Caco-2 (cell line): ENCODE measurements at regions not wholly inside any gene's neighbourhood (a gene's known extent, or its start where the extent isn't known, plus 50 kb on each side); places are given as distances from the start of the nearest gene placed in this dataset. TPM values are rescaled to one million over a fixed set of nuclear protein-coding genes. Genes with fewer than 3 reads are reported as not detected.

Source experiments
- BruUV-seq: library from RNA; stranded (reverse); fragments of 400-500 nt; replicated peaks from 2 replicates; lab custom pipeline; 2021; lab: Mats Ljungman, UMichigan
- CTCF ChIA-PET: fragments of 300-600 bp; sonication (Branson Sonifier 250); formaldehyde crosslinking; loops from one replicate; lab custom pipeline; 2022; ENCODE audit warnings: antibody characterized with exemption; lab: Charles Lee
- POLR2A ChIA-PET: fragments of 300-600 bp; sonication (Branson Sonifier 250); formaldehyde crosslinking; loops from one replicate; lab custom pipeline; 2022; ENCODE audit warnings: antibody characterized with exemption; lab: Charles Lee
- DNase-seq, 2 experiments: peaks; one replicate each; pipeline versions ENCODE4 v3.0.0 to v3.0.0-alpha.2; 2020 to 2022
- H3K27me3 ChIP-seq: replicated peaks from 2 replicates; pipeline ENCODE4 v1.6.0; 2011; ENCODE audit warnings: low read length; ENCODE audit not compliant: control insufficient read depth, insufficient read depth
- H3K36me3 ChIP-seq: 2 replicates; pipeline ENCODE4 v1.5.1; 2011; ENCODE audit warnings: low read length; ENCODE audit not compliant: control insufficient read depth, insufficient read depth
- H3K4me1 ChIP-seq: fragments of 250-450 bp; sonication (Bioruptor Pico); 2 replicates; pipeline ENCODE4 v1.5.1; 2020; ENCODE audit warnings: mild to moderate bottlenecking
- H3K4me3 ChIP-seq: 2 replicates; pipeline ENCODE4 v1.5.1; 2011; ENCODE audit warnings: low read depth, mild to moderate bottlenecking, control low read depth, low read length
- H3K9me3 ChIP-seq: fragments of 250-450 bp; sonication (Bioruptor Pico); 2 replicates; pipeline ENCODE4 v1.5.1; 2020; ENCODE audit warnings: mild to moderate bottlenecking, moderate library complexity
- H3K27ac Mint-ChIP-seq: one replicate; pipeline ENCODE4 v1.8.0; 2022; ENCODE audit warnings: mixed read lengths; ENCODE audit not compliant: unreplicated experiment
- H3K27me3 Mint-ChIP-seq: one replicate; pipeline ENCODE4 v1.8.0; 2022; ENCODE audit warnings: mixed read lengths; ENCODE audit not compliant: insufficient read depth, unreplicated experiment
- H3K36me3 Mint-ChIP-seq: one replicate; pipeline ENCODE4 v1.8.0; 2022; ENCODE audit warnings: mild to moderate bottlenecking, mixed read lengths; ENCODE audit not compliant: insufficient read depth, unreplicated experiment
- H3K4me1 Mint-ChIP-seq: one replicate; pipeline ENCODE4 v1.8.0; 2022; ENCODE audit warnings: low read depth, mixed read lengths; ENCODE audit not compliant: unreplicated experiment
- H3K4me3 Mint-ChIP-seq: one replicate; pipeline ENCODE4 v1.8.0; 2022; ENCODE audit warnings: mild to moderate bottlenecking, moderate library complexity, mixed read lengths; ENCODE audit not compliant: unreplicated experiment
- H3K9me3 Mint-ChIP-seq: one replicate; pipeline ENCODE4 v1.8.0; 2022; ENCODE audit warnings: mixed read lengths; ENCODE audit not compliant: unreplicated experiment
- intact Hi-C: fragments of 100-400 bp; cut with micrococcal nuclease; formaldehyde crosslinking; loops from one replicate; pipeline ENCODE4 v1.10.0; 2022; ENCODE audit not compliant: unreplicated experiment
- microRNA-seq: library from miRNA; unstranded; fragments of <30 nt; microRNA quantifications from one replicate; pipeline ENCODE4 v1.2.0, GENCODE V29; 2022
- TF ChIP-seq, protein P1 (sequence below), 2 experiments: fragments of 200-600 bp in 1 of 2; IDR thresholded peaks; 1 replicate in 1 of 2; 2 replicates in 1 of 2; pipeline versions ENCODE4 v1.5.1 to v1.8.0; 2011 to 2022; ENCODE audit warnings: antibody characterized with exemption in 1 of 2, control low read depth in 1 of 2, inconsistent platforms in 1 of 2, low read depth in 1 of 2, low read length in 1 of 2, mild to moderate bottlenecking in 1 of 2, moderate library complexity in 1 of 2; ENCODE audit not compliant: insufficient read depth in 1 of 2, severe bottlenecking in 1 of 2, unreplicated experiment in 1 of 2

DNA sequence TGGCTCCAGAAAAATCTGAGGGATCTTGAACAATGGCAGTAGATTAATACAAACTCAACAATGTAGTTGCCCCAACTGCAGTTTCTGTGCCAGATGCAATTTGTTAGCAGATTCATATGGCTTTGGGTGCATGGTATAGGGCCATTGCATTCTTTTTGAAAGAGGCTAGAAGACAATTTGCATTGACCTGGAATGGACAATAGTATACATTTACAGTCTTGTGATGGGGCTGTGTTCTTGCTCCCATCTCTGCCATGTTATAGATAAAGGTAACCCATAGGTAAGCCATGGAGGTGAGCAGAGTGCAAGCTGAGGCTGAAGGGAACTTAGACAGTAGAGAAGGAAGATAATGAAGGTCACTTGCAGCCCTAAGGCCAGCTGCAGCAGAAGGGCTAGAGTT is 50.1 kb upstream of the DIO3 start:
- Histone ChIP-seq H3K36me3 (no peaks in the 10 kb centered on the region), H3K4me1 (0 out of 2 replicates have a peak, but pooled peaks cover 2% of the 10 kb centered on the region), H3K27me3 (no peaks in the 10 kb centered on the region), H3K4me3 (no peak overlapping the region), H3K9me3 (no peaks in the 10 kb centered on the region)
- H3K27ac Mint-ChIP-seq = no peak overlapping the region
- TF ChIP-seq, protein P1, sequence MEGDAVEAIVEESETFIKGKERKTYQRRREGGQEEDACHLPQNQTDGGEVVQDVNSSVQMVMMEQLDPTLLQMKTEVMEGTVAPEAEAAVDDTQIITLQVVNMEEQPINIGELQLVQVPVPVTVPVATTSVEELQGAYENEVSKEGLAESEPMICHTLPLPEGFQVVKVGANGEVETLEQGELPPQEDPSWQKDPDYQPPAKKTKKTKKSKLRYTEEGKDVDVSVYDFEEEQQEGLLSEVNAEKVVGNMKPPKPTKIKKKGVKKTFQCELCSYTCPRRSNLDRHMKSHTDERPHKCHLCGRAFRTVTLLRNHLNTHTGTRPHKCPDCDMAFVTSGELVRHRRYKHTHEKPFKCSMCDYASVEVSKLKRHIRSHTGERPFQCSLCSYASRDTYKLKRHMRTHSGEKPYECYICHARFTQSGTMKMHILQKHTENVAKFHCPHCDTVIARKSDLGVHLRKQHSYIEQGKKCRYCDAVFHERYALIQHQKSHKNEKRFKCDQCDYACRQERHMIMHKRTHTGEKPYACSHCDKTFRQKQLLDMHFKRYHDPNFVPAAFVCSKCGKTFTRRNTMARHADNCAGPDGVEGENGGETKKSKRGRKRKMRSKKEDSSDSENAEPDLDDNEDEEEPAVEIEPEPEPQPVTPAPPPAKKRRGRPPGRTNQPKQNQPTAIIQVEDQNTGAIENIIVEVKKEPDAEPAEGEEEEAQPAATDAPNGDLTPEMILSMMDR (IDR thresholded peaks at IDR 0.05; ENCODE audit: insufficient read depth in 1 of 2, low read depth in 1 of 2, low read length in 1 of 2, severe bottlenecking in 1 of 2, unreplicated experiment in 1 of 2) = no peak
- ChIA-PET POLR2A (no interaction called here), CTCF (no interaction called here)
- H3K4me3 Mint-ChIP-seq = no peak overlapping the region
- H3K36me3 Mint-ChIP-seq = no peaks in the 10 kb centered on the region
- H3K9me3 Mint-ChIP-seq = peaks cover 13% of the 10 kb centered on the region
- H3K27me3 Mint-ChIP-seq = no peaks in the 10 kb centered on the region
- DNase-seq = no peak
- intact Hi-C loops = no loop called here
- H3K4me1 Mint-ChIP-seq = no peaks in the 10 kb centered on the region
- no TSS peak for BruUV-seq

Small RNA genes lying in the stretch of these regions (microRNA-seq; reads per million reads assigned to microRNA genes)
- not detected for gene MIR1185-1
- gene MIR1185-2 = not detected
- not detected for gene MIR1193
- gene MIR1197 = not detected
- gene MIR134 = 2.2 reads per million, percentile 10 among the genes with 10 or more reads in this experiment
- gene MIR154 = 0.74 reads per million
- gene MIR299 = 0.93 reads per million
- not detected for gene MIR300
- 0.74 reads per million for gene MIR323A
- gene MIR323B = not detected
- not detected for gene MIR329-1
- not detected for gene MIR329-2
- 0.56 reads per million for gene MIR369
- not detected for gene MIR376A1
- not detected for gene MIR376A2
- gene MIR376B = 0.74 reads per million
- 2.4 reads per million, percentile 12 among the genes with 10 or more reads in this experiment for gene MIR376C
- gene MIR377 = not detected
- 3.0 reads per million, percentile 19 among the genes with 10 or more reads in this experiment for gene MIR379
- not detected for gene MIR380
- not detected for gene MIR381
- gene MIR382 = 5.4 reads per million, percentile 35 among the genes with 10 or more reads in this experiment
- gene MIR409 = 20.3 reads per million, percentile 57 among the genes with 10 or more reads in this experiment
- gene MIR411 = 3.3 reads per million, percentile 21 among the genes with 10 or more reads in this experiment
- gene MIR412 = not detected
- gene MIR485 = 1.1 reads per million
- 0.93 reads per million for gene MIR487A
- 4.8 reads per million, percentile 33 among the genes with 10 or more reads in this experiment for gene MIR487B
- 2.4 reads per million, percentile 12 among the genes with 10 or more reads in this experiment for gene MIR494
- gene MIR495 = not detected
- not detected for gene MIR496
- gene MIR539 = not detected
- gene MIR541 = not detected
- not detected for gene MIR543
- gene MIR544A = not detected
- 1.3 reads per million for gene MIR654
- not detected for gene MIR655
- gene MIR656 = not detected
- gene MIR668 = not detected
- not detected for gene MIR758
- gene MIR889 = 1.9 reads per million, percentile 5 among the genes with 10 or more reads in this experiment
